ENCODE measurements at regions not wholly inside any gene's neighbourhood (a gene's known extent, or its start where the extent isn't known, plus 50 kb on each side); places are given as distances from the start of the nearest gene placed in this dataset.
"Not testable (repeated sequence)": the region's sequence is repeated elsewhere in the genome, so short reads cannot be mapped to it uniquely, and the experiment has no call there.

GRCh38 chr20:30291064-30291379, 966.4 kb upstream of the DEFB115 start:
- not testable (repeated sequence) for H4K20me1 ChIP-seq (ENCODE audit: control insufficient read depth, insufficient read depth, low read depth, low read length); H3K4me1 ChIP-seq (ENCODE audit: control insufficient read depth, low read length); H3K36me3 ChIP-seq (ENCODE audit: control insufficient read depth, low read length); H3K27me3 ChIP-seq (ENCODE audit: control insufficient read depth, low read length); H3K9me2 ChIP-seq (replicated peaks; ENCODE audit: control insufficient read depth, low read length); H3K79me2 ChIP-seq (ENCODE audit: control insufficient read depth, low read length); H3K4me2 ChIP-seq (ENCODE audit: low read length); H3F3A ChIP-seq (ENCODE audit: control insufficient read depth, insufficient read depth); H3K9me3 ChIP-seq (ENCODE audit: control insufficient read depth, insufficient read depth, low read length); H3K27ac ChIP-seq (ENCODE audit: low read depth, low read length); H3K4me3 ChIP-seq (ENCODE audit: low read length)

GRCh38 chr20:30291686-30292085, 965.8 kb upstream of the DEFB115 start:
- H3K9me3 ChIP-seq (ENCODE audit: control insufficient read depth, insufficient read depth, low read length); H3K4me2 ChIP-seq (ENCODE audit: low read length); H3K27me3 ChIP-seq (ENCODE audit: control insufficient read depth, low read length); H3K79me2 ChIP-seq (ENCODE audit: control insufficient read depth, low read length); H3F3A ChIP-seq (ENCODE audit: control insufficient read depth, insufficient read depth); H3K9me2 ChIP-seq (replicated peaks; ENCODE audit: control insufficient read depth, low read length); H3K4me1 ChIP-seq (ENCODE audit: control insufficient read depth, low read length); H3K27ac ChIP-seq (ENCODE audit: low read depth, low read length); H4K20me1 ChIP-seq (ENCODE audit: control insufficient read depth, insufficient read depth, low read depth, low read length); H3K4me3 ChIP-seq (ENCODE audit: low read length); H3K36me3 ChIP-seq (ENCODE audit: control insufficient read depth, low read length): not testable (repeated sequence)

GRCh38 chr20:30295396-30295795, 962.1 kb upstream of the DEFB115 start:
- not testable (repeated sequence) for H3F3A ChIP-seq (ENCODE audit: control insufficient read depth, insufficient read depth); H3K9me2 ChIP-seq (replicated peaks; ENCODE audit: control insufficient read depth, low read length)

GRCh38 chr20:30295967-30296366, 961.5 kb upstream of the DEFB115 start:
- not testable (repeated sequence) for H3K4me2 ChIP-seq (ENCODE audit: low read length); H3K27ac ChIP-seq (ENCODE audit: low read depth, low read length); H3K4me1 ChIP-seq (ENCODE audit: control insufficient read depth, low read length)

More at GRCh38 chr20:30295396-30295795, 962.1 kb upstream of the DEFB115 start:
- H3K27me3 ChIP-seq (ENCODE audit: control insufficient read depth, low read length); H3K79me2 ChIP-seq (ENCODE audit: control insufficient read depth, low read length); H4K20me1 ChIP-seq (ENCODE audit: control insufficient read depth, insufficient read depth, low read depth, low read length); H3K27ac ChIP-seq (ENCODE audit: low read depth, low read length); H3K4me3 ChIP-seq (ENCODE audit: low read length); H3K9me3 ChIP-seq (ENCODE audit: control insufficient read depth, insufficient read depth, low read length); H3K36me3 ChIP-seq (ENCODE audit: control insufficient read depth, low read length); H3K4me2 ChIP-seq (ENCODE audit: low read length); H3K4me1 ChIP-seq (ENCODE audit: control insufficient read depth, low read length): not testable (repeated sequence)

GRCh38 chr20:30297878-30298595, 959.4 kb upstream of the DEFB115 start:
- not testable (repeated sequence) for H3K27me3 ChIP-seq (ENCODE audit: control insufficient read depth, low read length)

More at GRCh38 chr20:30295967-30296366, 961.5 kb upstream of the DEFB115 start:
- not testable (repeated sequence) for H3K36me3 ChIP-seq (ENCODE audit: control insufficient read depth, low read length); H4K20me1 ChIP-seq (ENCODE audit: control insufficient read depth, insufficient read depth, low read depth, low read length); H3K27me3 ChIP-seq (ENCODE audit: control insufficient read depth, low read length); H3K9me2 ChIP-seq (replicated peaks; ENCODE audit: control insufficient read depth, low read length); H3F3A ChIP-seq (ENCODE audit: control insufficient read depth, insufficient read depth); H3K4me3 ChIP-seq (ENCODE audit: low read length); H3K79me2 ChIP-seq (ENCODE audit: control insufficient read depth, low read length); H3K9me3 ChIP-seq (ENCODE audit: control insufficient read depth, insufficient read depth, low read length)

GRCh38 chr20:30300220-30300642, 957.2 kb upstream of the DEFB115 start:
- not testable (repeated sequence) for H3K27me3 ChIP-seq (ENCODE audit: control insufficient read depth, low read length); H3K27ac ChIP-seq (ENCODE audit: low read depth, low read length); H3K79me2 ChIP-seq (ENCODE audit: control insufficient read depth, low read length); H3K9me2 ChIP-seq (replicated peaks; ENCODE audit: control insufficient read depth, low read length); H3K4me3 ChIP-seq (ENCODE audit: low read length); H3F3A ChIP-seq (ENCODE audit: control insufficient read depth, insufficient read depth); H3K4me2 ChIP-seq (ENCODE audit: low read length); H3K36me3 ChIP-seq (ENCODE audit: control insufficient read depth, low read length); H4K20me1 ChIP-seq (ENCODE audit: control insufficient read depth, insufficient read depth, low read depth, low read length); H3K4me1 ChIP-seq (ENCODE audit: control insufficient read depth, low read length); H3K9me3 ChIP-seq (ENCODE audit: control insufficient read depth, insufficient read depth, low read length)

More at GRCh38 chr20:30297878-30298595, 959.4 kb upstream of the DEFB115 start:
- not testable (repeated sequence) for H3K36me3 ChIP-seq (ENCODE audit: control insufficient read depth, low read length); H3K79me2 ChIP-seq (ENCODE audit: control insufficient read depth, low read length); H3F3A ChIP-seq (ENCODE audit: control insufficient read depth, insufficient read depth); H4K20me1 ChIP-seq (ENCODE audit: control insufficient read depth, insufficient read depth, low read depth, low read length); H3K27ac ChIP-seq (ENCODE audit: low read depth, low read length); H3K9me3 ChIP-seq (ENCODE audit: control insufficient read depth, insufficient read depth, low read length); H3K9me2 ChIP-seq (replicated peaks; ENCODE audit: control insufficient read depth, low read length); H3K4me3 ChIP-seq (ENCODE audit: low read length); H3K4me2 ChIP-seq (ENCODE audit: low read length); H3K4me1 ChIP-seq (ENCODE audit: control insufficient read depth, low read length)

- not testable (repeated sequence) for H3K79me2 ChIP-seq (ENCODE audit: control insufficient read depth, low read length); H4K20me1 ChIP-seq (ENCODE audit: control insufficient read depth, insufficient read depth, low read depth, low read length); H3K4me2 ChIP-seq (ENCODE audit: low read length); H3F3A ChIP-seq (ENCODE audit: control insufficient read depth, insufficient read depth); H3K4me1 ChIP-seq (ENCODE audit: control insufficient read depth, low read length); H3K27me3 ChIP-seq (ENCODE audit: control insufficient read depth, low read length); H3K9me3 ChIP-seq (ENCODE audit: control insufficient read depth, insufficient read depth, low read length); H3K27ac ChIP-seq (ENCODE audit: low read depth, low read length); H3K9me2 ChIP-seq (replicated peaks; ENCODE audit: control insufficient read depth, low read length); H3K4me3 ChIP-seq (ENCODE audit: low read length); H3K36me3 ChIP-seq (ENCODE audit: control insufficient read depth, low read length)
Measured at GRCh38 chr20:30302786-30303185, 954.7 kb upstream of the DEFB115 start.

GRCh38 chr20:30309938-30310337, 947.5 kb upstream of the DEFB115 start:
- H3K4me2 ChIP-seq (ENCODE audit: low read length); H4K20me1 ChIP-seq (ENCODE audit: control insufficient read depth, insufficient read depth, low read depth, low read length); H3K36me3 ChIP-seq (ENCODE audit: control insufficient read depth, low read length); H3K9me3 ChIP-seq (ENCODE audit: control insufficient read depth, insufficient read depth, low read length); H3F3A ChIP-seq (ENCODE audit: control insufficient read depth, insufficient read depth); H3K79me2 ChIP-seq (ENCODE audit: control insufficient read depth, low read length); H3K27ac ChIP-seq (ENCODE audit: low read depth, low read length); H3K27me3 ChIP-seq (ENCODE audit: control insufficient read depth, low read length); H3K4me1 ChIP-seq (ENCODE audit: control insufficient read depth, low read length); H3K4me3 ChIP-seq (ENCODE audit: low read length); H3K9me2 ChIP-seq (replicated peaks; ENCODE audit: control insufficient read depth, low read length): not testable (repeated sequence)
